K562 (cell line): ENCODE measurements at regions not wholly inside any gene's neighbourhood (a gene's known extent, or its start where the extent isn't known, plus 50 kb on each side); places are given as distances from the start of the nearest gene placed in this dataset.

Experiments used
- ATAC-seq: fragments of 200-7000 bp; cut with Tn5 transposase; 3 replicates; pipeline ENCODE4 v1.9.1; 2020; ENCODE audit warnings: moderate library complexity
- BruUV-seq: library from RNA; stranded (reverse); fragments of 400-500 nt; replicated peaks from 2 replicates; lab custom pipeline; 2021; lab: Mats Ljungman, UMichigan
- CTCF ChIA-PET: fragments of 300-600 bp; formaldehyde crosslinking; extraction: SDS; loops from one replicate; lab custom pipeline; 2021; ENCODE audit warnings: low intra/inter-chr PET ratio; lab: Yijun Ruan, JAX
- POLR2A ChIA-PET: fragments of 300-600, 350-650 bp; sonication (Branson Sonifier 250); formaldehyde crosslinking; extraction: SDS; loops from one replicate; lab custom pipeline; 2021; ENCODE audit warnings: antibody characterized with exemption, inconsistent platforms; lab: Yijun Ruan, JAX
- DNase-seq, 4 experiments: peaks; one replicate each; pipeline versions ENCODE4 v3.0.0 to v3.0.0-alpha.2; 2011 to 2018; ENCODE audit warnings: low spot score in 3 of 4, mixed read lengths in 3 of 4; ENCODE audit errors: extremely low read depth in 1 of 4
- FAIRE-seq: peaks from 2 replicates; lab custom pipeline; 2011; peaks lifted over from hg19 to GRCh38; lab: Jason Lieb, UNC
- H2AFZ ChIP-seq: 2 replicates; pipeline ENCODE4 v1.6.0; 2011; ENCODE audit warnings: low read depth, low read length, control low read depth, inconsistent platforms
- H3K27ac ChIP-seq: fragments of 200-600 bp; 3 replicates; pipeline ENCODE4 v1.8.0; 2011; ENCODE audit warnings: low read depth, mild to moderate bottlenecking, control low read depth, inconsistent platforms, low read length, moderate library complexity, mixed read lengths; ENCODE audit errors: extremely low read depth
- H3K27me3 ChIP-seq, 2 experiments: fragments of 300-600 bp in 1 of 2; 2 replicates in 1 of 2; 3 replicates in 1 of 2; pipeline versions ENCODE4 v1.6.0 to v1.8.0; 2011; ENCODE audit warnings: inconsistent platforms in 2 of 2, low read length in 2 of 2, mild to moderate bottlenecking in 1 of 2, mixed read lengths in 1 of 2, moderate library complexity in 1 of 2; ENCODE audit not compliant: control insufficient read depth in 2 of 2, insufficient read depth in 2 of 2
- H3K36me3 ChIP-seq: fragments of 300-600 bp; 3 replicates; pipeline ENCODE4 v1.8.0; 2011; ENCODE audit warnings: mild to moderate bottlenecking, low read length, inconsistent platforms; ENCODE audit not compliant: control insufficient read depth, insufficient read depth
- H3K4me1 ChIP-seq, 2 experiments: fragments of 200-600 bp in 1 of 2; replicated peaks in 1 of 2; 2 replicates in 1 of 2; 3 replicates in 1 of 2; pipeline versions ENCODE4 v1.5.1 to v1.8.0; 2011; ENCODE audit warnings: inconsistent platforms in 2 of 2, low read length in 2 of 2, mild to moderate bottlenecking in 1 of 2, mixed read lengths in 1 of 2, moderate library complexity in 1 of 2; ENCODE audit not compliant: control insufficient read depth in 2 of 2, insufficient read depth in 2 of 2
- H3K4me2 ChIP-seq: 2 replicates; pipeline ENCODE4 v1.6.1; 2011; ENCODE audit warnings: low read length, control low read depth, inconsistent platforms, mixed read lengths; ENCODE audit not compliant: insufficient read depth
- H3K4me3 ChIP-seq: fragments of 200-600 bp; sonication (generic), shearing (Covaris generic); 2 replicates; pipeline ENCODE4 v1.5.1; 2016; ENCODE audit warnings: control low read depth, inconsistent platforms
- H3K79me2 ChIP-seq: fragments of 200-600 bp; 3 replicates; pipeline ENCODE4 v1.8.0; 2011; ENCODE audit warnings: low read length, inconsistent platforms; ENCODE audit not compliant: control insufficient read depth, insufficient read depth
- H3K9ac ChIP-seq, 2 experiments: 2 replicates each; pipeline versions ENCODE4 v1.6.0 to v1.6.1; 2011; ENCODE audit warnings: low read depth in 2 of 2, low read length in 2 of 2, control low read depth in 1 of 2, inconsistent platforms in 1 of 2, mild to moderate bottlenecking in 1 of 2, mixed read lengths in 1 of 2; ENCODE audit not compliant: insufficient read depth in 1 of 2
- H3K9me1 ChIP-seq: one replicate; pipeline ENCODE4 v1.6.0; 2011; ENCODE audit warnings: inconsistent platforms, mild to moderate bottlenecking, low read length, moderate library complexity; ENCODE audit not compliant: control insufficient read depth, insufficient read depth
- H3K9me3 ChIP-seq: replicated peaks from 2 replicates; pipeline ENCODE4 v1.5.1; 2011; ENCODE audit warnings: low read depth, low read length, inconsistent platforms; ENCODE audit not compliant: control insufficient read depth, insufficient read depth
- H4K20me1 ChIP-seq: replicated peaks from 2 replicates; pipeline ENCODE4 v1.6.1; 2011; ENCODE audit warnings: low read length, inconsistent platforms, mixed read lengths; ENCODE audit not compliant: control insufficient read depth, insufficient read depth
- CHD1 ChIP-seq: fragments of 200-600 bp; sonication (generic); IDR thresholded peaks from one replicate; pipeline ENCODE4 v1.6.1; 2012; ENCODE audit warnings: mild to moderate bottlenecking, moderate library complexity, low read length, inconsistent platforms
- FOXJ2 ChIP-seq: fragments of 200-800 bp; sonication (Bioruptor generic); IDR thresholded peaks from 2 replicates; pipeline ENCODE4 v1.6.1; 2016; ENCODE audit warnings: missing genetic modification characterization, missing compliant biosample characterization
- NFRKB ChIP-seq: fragments of 450-650 bp; IDR thresholded peaks from 2 replicates; pipeline ENCODE4 v1.6.1; 2016; ENCODE audit warnings: low read depth
- PML ChIP-seq: IDR thresholded peaks from 2 replicates; pipeline ENCODE4 v1.6.1; 2012; ENCODE audit warnings: low read length, inconsistent platforms
- SP1 ChIP-seq: sonication (generic); formaldehyde crosslinking; IDR thresholded peaks from 2 replicates; pipeline ENCODE4 v1.8.1; 2022; ENCODE audit warnings: mild to moderate bottlenecking, missing genetic modification reagents
- ZFP1 ChIP-seq: fragments of 450-650 bp; formaldehyde crosslinking; IDR thresholded peaks from 2 replicates; pipeline ENCODE4 v1.4.0; 2020; ENCODE audit warnings: mild to moderate bottlenecking, mixed read lengths
- ZNF75A ChIP-seq: fragments of 450-650 bp; formaldehyde crosslinking; IDR thresholded peaks from 2 replicates; pipeline ENCODE4 v1.4.0; 2020; ENCODE audit warnings: mild to moderate bottlenecking
- WGBS: fragments of 100-300 bp; shearing (Covaris generic); methylation state at CpG from one replicate; pipeline ENCODE4 v1.1.6; 2016; ENCODE audit warnings: low coverage, mixed read lengths; ENCODE audit not compliant: insufficient coverage; ENCODE audit errors: missing lambda C conversion rate; 5-methylcytosine and 5-hydroxymethylcytosine counted together
- in situ Hi-C: fragments of 300-500 bp; cut with MboI; formaldehyde crosslinking; loops from 4 replicates; pipeline ENCODE4 v1.15.0; 2018; ENCODE audit warnings: inconsistent platforms, mixed read lengths
- intact Hi-C: fragments of 100-400 bp; cut with micrococcal nuclease; formaldehyde crosslinking; loops from 2 replicates; pipeline ENCODE4 v1.14.2; 2022
- TF ChIP-seq, protein P1 (sequence below): fragments of 450-650 bp; IDR thresholded peaks from 2 replicates; pipeline ENCODE4 v1.6.1; 2016; ENCODE audit warnings: missing biosample characterization, missing genetic modification characterization
- TF ChIP-seq, protein P2 (sequence below): fragments of 250-450 bp; sonication (Bioruptor Pico); IDR thresholded peaks from 2 replicates; pipeline ENCODE4 v1.8.0; 2021; ENCODE audit warnings: mild to moderate bottlenecking, moderate library complexity
- TF ChIP-seq, protein P3 (sequence below): sonication (generic); formaldehyde crosslinking; IDR thresholded peaks from 2 replicates; pipeline ENCODE4 v1.8.0; 2022; ENCODE audit warnings: mild to moderate bottlenecking, missing genetic modification reagents
- TF ChIP-seq, protein P4 (sequence below), 2 experiments: fragments of 450-650 bp; IDR thresholded peaks; 2 replicates each; pipeline ENCODE4 v1.6.1; 2016; ENCODE audit warnings: mild to moderate bottlenecking in 2 of 2, borderline replicate concordance in 1 of 2, low read depth in 1 of 2, moderate library complexity in 1 of 2

DNA sequence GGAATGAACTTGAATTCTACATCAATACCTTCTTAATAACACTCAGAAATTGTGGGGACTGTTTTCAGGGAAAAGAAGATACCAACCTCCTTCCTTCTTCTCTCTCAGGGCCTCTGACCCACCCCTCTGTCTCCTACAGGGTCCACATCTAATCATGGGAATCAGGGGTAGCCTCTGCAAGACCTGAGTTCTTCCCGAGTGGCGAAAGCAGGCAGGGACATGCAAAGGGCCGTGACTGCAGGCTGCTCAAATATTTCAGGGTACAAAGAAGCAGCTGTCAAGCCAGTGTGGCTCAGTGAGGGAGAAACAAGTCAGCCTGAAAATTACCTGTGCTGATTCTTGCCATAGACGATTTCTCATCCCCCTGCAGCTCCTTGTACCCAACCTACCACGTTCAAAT is 123.1 kb upstream of the PARP11 start (continued):
- TF ChIP-seq, protein P1, sequence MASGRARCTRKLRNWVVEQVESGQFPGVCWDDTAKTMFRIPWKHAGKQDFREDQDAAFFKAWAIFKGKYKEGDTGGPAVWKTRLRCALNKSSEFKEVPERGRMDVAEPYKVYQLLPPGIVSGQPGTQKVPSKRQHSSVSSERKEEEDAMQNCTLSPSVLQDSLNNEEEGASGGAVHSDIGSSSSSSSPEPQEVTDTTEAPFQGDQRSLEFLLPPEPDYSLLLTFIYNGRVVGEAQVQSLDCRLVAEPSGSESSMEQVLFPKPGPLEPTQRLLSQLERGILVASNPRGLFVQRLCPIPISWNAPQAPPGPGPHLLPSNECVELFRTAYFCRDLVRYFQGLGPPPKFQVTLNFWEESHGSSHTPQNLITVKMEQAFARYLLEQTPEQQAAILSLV (tag) = no peak
- TF ChIP-seq NFRKB = no peak

DNA sequence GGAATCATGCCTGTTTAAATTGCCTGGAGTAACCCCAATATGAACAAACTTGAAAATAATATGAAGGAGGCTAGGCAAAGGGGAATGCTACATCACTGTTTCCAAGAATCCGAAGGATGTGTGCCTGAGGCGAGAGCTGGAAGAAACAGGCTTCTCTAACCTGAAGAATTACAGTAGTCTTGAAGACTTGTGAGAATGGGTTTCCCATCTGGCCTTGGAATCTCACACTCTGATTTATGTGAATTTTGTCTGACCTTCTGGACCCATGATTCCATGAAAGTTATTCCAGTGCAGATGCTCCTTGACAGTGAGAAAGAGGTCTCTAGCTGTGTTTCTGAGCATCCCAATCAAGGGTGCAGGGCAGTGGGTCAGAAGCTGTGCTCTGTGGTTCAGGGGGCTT is 122.1 kb upstream of the PARP11 start:
- Histone ChIP-seq H3K9ac (no peak overlapping the region), H3K4me3 (no peak overlapping the region), H3K9me3 (no peaks in the 10 kb centered on the region), H3K9me1 (no peaks in the 10 kb centered on the region), H3K4me1 (no peaks in the 10 kb centered on the region), H3K27me3 (peaks cover 0 to 6% of the 10 kb centered on the region in 2 experiments; a peak in 3 of 5 replicates), H3K27ac (no peak overlapping the region), H3K79me2 (no peaks in the 10 kb centered on the region), H4K20me1 (no peaks in the 10 kb centered on the region), H2AFZ (no peak overlapping the region), H3K4me2 (no peak overlapping the region), H3K36me3 (no peaks in the 10 kb centered on the region)
- FAIRE-seq (no peak), ATAC-seq (no peak), DNase-seq (no peak)
- intact Hi-C loops (loop anchor here (5.0 kb wide), 1 partner anchor 282 kb away; no protein-coding TSS in a partner anchor), in situ Hi-C loops (no loop called here)
- CTCF ChIA-PET = interaction anchor here (0.6 to 1.1 kb wide), 2 partner anchors 120 to 282 kb away, joined by 3 to 9 read pairs; no protein-coding TSS in a partner anchor
- POLR2A ChIA-PET = no interaction called here
- 0% methylated on average over 2 of the region's 2 CpGs for WGBS
- BruUV-seq = no TSS peak
- TF ChIP-seq SP1 (CRISPR knock-in tag) (no peak), ZNF75A (no peak), CHD1 (no peak), PML (no peak), FOXJ2 (tag) (no peak), ZFP1 (no peak)
- TF ChIP-seq, protein P2, sequence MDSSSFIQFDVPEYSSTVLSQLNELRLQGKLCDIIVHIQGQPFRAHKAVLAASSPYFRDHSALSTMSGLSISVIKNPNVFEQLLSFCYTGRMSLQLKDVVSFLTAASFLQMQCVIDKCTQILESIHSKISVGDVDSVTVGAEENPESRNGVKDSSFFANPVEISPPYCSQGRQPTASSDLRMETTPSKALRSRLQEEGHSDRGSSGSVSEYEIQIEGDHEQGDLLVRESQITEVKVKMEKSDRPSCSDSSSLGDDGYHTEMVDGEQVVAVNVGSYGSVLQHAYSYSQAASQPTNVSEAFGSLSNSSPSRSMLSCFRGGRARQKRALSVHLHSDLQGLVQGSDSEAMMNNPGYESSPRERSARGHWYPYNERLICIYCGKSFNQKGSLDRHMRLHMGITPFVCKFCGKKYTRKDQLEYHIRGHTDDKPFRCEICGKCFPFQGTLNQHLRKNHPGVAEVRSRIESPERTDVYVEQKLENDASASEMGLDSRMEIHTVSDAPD = no peak
- TF ChIP-seq, protein P3, sequence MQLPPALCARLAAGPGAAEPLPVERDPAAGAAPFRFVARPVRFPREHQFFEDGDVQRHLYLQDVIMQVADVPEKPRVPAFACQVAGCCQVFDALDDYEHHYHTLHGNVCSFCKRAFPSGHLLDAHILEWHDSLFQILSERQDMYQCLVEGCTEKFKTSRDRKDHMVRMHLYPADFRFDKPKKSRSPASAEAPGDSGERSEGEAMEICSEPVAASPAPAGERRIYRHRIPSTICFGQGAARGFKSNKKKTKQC (CRISPR knock-in tag) = no peak
- TF ChIP-seq, protein P4, sequence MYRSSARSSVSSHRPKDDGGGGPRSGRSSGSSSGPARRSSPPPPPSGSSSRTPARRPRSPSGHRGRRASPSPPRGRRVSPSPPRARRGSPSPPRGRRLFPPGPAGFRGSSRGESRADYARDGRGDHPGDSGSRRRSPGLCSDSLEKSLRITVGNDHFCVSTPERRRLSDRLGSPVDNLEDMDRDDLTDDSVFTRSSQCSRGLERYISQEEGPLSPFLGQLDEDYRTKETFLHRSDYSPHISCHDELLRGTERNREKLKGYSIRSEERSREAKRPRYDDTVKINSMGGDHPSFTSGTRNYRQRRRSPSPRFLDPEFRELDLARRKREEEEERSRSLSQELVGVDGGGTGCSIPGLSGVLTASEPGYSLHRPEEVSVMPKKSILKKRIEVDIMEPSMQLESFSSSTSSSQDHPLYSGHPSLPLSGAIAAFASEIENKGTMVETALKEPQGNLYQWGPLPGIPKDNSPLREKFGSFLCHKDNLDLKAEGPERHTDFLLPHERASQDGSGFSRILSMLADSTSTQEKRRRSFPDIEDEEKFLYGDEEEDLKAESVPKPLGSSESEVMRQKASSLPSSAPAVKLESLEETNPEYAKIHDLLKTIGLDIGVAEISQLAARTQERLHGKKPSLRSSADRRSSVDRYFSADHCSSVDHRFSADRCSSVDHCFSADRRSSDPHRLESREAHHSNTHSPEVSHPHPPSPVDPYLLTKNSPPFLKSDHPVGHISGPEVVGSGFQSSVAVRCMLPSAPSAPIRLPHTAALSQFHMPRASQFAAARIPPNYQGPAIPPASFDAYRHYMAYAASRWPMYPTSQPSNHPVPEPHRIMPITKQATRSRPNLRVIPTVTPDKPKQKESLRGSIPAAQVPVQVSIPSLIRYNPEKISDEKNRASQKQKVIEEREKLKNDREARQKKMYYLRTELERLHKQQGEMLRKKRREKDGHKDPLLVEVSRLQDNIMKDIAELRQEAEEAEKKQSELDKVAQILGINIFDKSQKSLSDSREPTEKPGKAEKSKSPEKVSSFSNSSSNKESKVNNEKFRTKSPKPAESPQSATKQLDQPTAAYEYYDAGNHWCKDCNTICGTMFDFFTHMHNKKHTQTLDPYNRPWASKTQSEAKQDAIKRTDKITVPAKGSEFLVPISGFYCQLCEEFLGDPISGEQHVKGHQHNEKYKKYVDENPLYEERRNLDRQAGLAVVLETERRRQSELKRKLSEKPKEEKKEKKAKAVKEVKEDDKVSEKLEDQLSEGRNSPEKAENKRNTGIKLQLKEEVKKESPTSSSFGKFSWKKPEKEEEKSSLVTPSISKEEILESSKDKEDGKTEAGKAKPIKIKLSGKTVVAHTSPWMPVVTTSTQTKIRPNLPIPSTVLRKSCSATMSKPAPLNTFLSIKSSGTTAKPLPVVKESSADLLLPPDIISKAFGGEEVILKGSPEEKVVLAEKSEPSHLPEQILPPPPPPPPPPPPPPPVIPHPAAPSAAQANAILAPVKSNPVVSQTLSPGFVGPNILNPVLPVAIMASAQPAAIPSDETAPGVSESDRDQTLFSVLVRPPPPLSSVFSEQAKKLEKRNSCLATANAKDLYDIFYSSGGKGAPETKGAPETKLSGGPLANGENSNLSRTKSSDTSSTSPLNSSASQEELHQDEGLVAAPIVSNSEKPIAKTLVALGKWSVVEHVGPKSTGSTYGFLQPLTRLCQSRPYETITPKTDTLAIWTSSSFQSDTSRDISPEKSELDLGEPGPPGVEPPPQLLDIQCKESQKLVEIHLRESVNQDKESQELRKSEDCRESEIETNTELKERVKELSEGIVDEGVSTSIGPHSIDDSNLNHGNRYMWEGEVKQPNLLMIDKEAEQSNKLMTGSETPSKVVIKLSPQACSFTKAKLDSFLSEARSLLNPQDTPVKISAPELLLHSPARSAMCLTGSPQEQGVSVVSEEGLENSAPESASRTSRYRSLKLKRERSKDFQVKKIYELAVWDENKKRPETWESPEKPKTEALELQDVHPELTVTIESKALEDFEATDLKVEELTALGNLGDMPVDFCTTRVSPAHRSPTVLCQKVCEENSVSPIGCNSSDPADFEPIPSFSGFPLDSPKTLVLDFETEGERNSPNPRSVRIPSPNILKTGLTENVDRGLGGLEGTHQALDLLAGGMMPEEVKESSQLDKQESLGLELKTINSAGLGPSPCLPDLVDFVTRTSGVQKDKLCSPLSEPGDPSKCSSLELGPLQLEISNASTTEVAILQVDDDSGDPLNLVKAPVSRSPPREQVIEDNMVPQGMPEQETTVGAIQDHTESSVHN (IDR thresholded peaks at IDR 0.05; ENCODE audit: borderline replicate concordance in 1 of 2, low read depth in 1 of 2) = no peak
